ENCODE measurements at regions not wholly inside any gene's neighbourhood (a gene's known extent, or its start where the extent isn't known, plus 50 kb on each side); places are given as distances from the start of the nearest gene placed in this dataset.

DNA sequence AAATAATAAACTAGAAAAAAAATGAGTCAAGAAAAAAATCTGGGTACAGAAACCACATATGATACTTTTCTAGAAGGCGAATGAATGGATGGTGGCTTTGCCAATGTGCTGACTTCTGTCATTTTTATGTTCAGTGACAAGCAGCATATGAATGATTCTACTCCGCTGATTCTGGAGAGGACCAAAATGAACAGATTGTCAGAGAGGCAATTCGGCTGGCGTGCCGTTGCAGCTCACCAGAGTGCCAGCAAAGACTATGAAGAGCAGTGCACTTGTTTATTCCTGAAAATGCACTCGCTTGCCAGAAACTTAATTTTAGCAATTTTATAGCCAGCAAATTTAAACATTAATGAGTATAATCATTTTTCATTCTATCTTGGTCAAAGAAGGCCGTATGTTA lies 105.9 kb upstream of the NYAP2 start:
- TF ChIP-seq SP1 (IDR thresholded peaks at IDR 0.05; ENCODE audit: low read depth, low read length) (no peak), CBFB (IDR thresholded peaks at IDR 0.05; ENCODE audit: low read depth) (no peak)
- TF ChIP-seq, protein P1, sequence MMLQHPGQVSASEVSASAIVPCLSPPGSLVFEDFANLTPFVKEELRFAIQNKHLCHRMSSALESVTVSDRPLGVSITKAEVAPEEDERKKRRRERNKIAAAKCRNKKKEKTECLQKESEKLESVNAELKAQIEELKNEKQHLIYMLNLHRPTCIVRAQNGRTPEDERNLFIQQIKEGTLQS (IDR thresholded peaks at IDR 0.05; ENCODE audit: borderline replicate concordance, extremely low read depth, low read depth, low read length), result no peak
- TF ChIP-seq, protein P2, sequence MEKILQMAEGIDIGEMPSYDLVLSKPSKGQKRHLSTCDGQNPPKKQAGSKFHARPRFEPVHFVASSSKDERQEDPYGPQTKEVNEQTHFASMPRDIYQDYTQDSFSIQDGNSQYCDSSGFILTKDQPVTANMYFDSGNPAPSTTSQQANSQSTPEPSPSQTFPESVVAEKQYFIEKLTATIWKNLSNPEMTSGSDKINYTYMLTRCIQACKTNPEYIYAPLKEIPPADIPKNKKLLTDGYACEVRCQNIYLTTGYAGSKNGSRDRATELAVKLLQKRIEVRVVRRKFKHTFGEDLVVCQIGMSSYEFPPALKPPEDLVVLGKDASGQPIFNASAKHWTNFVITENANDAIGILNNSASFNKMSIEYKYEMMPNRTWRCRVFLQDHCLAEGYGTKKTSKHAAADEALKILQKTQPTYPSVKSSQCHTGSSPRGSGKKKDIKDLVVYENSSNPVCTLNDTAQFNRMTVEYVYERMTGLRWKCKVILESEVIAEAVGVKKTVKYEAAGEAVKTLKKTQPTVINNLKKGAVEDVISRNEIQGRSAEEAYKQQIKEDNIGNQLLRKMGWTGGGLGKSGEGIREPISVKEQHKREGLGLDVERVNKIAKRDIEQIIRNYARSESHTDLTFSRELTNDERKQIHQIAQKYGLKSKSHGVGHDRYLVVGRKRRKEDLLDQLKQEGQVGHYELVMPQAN (conservative IDR thresholded peaks at IDR 0.05), result no peak
